Glomerular visceral epithelial cell (primary cell): ENCODE measurements at regions not wholly inside any gene's neighbourhood (a gene's known extent, or its start where the extent isn't known, plus 50 kb on each side); places are given as distances from the start of the nearest gene placed in this dataset.
A peak's percentile ranks its signal among the peaks of the same experiment; 100 is the strongest.

Experiments
- DNase-seq: peaks from one replicate; pipeline ENCODE4 v3.0.0-alpha.2; 2016; ENCODE audit errors: extremely low spot score

DNA sequence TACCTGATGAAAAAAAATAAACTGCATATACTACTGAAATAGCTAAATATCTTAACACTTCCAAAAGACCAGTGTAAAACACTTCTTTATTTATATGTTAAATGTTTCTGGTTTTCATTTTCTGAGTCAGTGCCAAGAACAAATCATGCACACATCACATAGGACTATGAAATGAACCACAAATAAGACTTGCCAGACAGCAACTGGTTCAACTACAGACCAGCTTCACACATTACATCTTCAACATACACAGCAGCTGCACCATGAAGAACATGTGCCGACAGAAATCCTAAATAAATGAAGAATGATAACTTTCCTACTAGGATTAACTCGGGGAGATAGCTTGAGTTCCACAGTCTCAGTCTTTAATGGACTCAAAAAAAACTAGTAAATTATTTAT is 168.3 kb upstream of the STXBP5 start:
- DNase-seq, result no peak

DNA sequence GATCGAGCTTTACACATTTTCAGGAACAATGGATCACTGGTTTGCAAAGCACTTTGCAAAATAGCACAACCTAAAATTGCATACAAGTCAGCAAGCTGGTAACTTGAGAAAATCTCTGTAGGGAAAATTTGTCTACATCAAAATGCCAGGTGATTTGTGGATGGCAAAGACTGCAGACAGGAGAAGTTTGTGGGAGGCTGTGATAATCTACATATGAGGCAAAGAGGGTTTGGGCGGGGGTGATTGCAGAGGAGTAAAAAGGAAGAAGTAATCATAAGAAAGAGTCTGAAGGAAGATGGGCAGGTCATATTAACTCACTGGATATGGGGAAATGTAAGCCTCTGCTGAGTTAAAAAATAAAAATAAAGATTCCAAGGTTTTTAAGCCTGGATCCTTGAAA is 166.3 kb upstream of the STXBP5 start:
- DNase-seq, result no peak

DNA sequence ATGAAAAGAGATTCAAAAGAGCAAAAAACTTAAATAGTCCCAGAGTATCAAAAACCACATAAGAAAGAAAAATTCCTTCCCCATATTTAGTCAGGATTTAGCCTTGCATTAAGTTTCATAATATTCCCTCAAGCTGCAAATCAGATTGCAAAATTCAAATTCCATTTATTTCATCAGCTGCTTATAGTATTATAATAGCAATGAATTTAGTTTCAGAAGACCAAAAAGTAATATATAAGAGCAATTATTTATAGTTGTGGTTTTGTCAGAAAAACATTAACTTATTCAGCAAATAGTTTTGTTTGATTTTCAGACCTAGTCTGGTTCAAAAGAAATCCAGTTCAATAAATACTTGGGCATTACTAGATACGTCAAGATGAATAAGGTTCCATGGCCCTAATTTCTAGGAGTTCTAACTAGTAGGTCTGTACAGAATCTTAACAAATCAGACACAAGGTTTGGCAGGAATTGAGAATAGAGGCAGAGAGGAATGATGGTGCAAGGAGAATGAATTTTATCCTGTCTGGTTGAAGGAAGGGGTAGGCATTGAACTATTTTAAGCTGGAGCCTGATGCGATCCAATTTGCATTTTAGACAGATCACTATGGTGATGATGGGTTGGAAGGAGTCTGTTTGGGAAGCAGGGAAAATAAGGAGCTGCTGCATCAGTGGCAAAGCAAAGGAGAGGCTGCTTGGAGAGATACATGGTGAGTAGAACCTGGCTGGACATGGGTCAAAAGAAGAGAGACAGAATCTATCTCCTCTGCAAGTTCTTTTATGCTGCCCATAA is 163.9 kb upstream of the STXBP5 start:
- DNase-seq, result no peak

DNA sequence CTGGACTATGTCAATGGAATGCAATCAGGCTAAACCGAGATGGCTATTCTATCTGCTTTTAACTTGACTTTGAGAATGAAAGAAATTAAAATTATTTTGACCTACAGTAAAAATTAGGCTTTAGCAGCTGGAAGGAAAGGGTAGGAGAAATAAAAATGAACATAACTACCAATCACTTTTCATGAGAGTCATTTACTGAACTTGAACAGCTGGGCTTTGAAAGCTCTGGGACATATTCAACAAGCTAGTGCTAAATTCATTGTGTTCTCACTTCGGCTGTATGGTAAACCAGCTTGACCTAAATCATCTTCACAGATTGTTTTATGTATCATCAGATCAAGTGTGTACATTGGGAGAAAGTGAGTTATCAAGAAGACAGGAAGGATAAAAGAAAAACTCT is 161.5 kb upstream of the STXBP5 start:
- no peak for DNase-seq

DNA sequence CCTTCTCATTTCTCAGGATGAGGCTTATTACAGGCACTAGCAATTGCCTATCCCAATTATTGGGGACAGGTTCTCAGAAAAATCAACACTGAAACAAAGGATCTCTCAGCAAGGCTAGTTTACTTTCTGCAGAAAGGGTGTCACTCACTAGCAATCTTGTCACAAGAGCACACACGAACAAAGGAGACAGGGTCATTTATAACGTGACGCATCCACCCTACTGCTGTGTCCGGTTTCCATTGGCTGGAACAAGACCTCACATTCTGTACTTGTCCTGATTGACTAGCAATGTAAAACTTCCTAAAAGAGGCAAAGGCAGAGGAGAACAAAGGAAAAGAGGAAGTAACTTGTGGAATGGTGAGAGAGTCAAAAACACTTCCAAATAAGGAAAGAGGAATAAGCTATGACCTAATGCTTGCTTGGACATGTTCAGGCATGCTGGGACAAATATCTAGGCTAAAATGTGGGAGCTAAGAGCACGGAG is 160.2 kb upstream of the STXBP5 start:
- DNase-seq, result peak; percentile 5

DNA sequence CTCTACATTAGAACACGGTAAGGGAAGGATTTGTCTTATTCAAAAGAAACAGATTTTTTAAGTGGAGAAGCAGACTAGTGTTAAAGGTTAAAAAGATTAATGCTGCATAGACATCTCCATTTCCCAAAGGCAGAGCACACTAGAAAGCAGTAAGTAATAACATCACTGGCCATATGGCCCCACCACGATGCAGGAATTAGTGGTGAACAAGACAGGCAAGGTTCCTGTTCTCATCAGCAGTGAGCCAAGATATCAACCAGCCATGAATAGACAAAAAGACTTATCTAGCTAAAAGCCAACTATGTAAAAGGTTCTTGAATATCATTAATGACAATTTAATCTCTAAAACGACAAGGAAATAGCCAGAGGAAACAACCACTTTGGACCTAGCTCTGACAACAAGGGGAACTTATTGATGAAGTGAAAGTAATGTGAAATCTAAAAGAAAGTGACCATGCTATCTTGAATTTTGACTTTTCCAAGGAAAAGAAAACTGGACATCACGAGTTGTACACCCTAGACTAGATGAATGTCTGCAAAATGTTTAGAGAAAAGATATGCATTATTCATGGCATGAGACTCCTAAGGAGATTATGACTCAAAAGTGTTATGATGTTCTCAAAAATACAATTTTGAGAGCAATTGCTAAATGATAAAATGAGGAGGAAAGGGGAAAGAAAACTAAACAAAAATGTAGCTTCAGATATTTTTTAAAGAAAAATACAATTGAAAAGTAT is 157.9 kb upstream of the STXBP5 start:
- DNase-seq, result no peak

DNA sequence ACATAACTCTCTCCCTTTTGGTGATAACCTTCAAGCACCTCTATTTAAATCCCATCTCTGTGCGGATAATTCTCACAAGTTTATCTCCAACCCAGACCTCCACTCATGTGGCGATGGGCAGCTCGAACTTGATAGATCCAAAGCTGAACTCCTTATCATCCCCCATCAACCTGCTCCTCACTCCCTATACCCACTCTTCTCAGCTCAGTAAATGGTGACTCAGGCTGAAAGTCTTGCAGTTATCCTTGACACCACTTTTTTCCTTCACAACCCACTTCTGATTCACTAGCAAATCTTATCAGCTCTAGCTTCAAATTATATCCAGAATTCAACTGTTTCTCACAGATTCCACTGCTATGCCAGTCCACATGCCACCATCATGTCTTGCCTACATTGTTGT is 155.3 kb upstream of the STXBP5 start:
- no peak for DNase-seq

DNA sequence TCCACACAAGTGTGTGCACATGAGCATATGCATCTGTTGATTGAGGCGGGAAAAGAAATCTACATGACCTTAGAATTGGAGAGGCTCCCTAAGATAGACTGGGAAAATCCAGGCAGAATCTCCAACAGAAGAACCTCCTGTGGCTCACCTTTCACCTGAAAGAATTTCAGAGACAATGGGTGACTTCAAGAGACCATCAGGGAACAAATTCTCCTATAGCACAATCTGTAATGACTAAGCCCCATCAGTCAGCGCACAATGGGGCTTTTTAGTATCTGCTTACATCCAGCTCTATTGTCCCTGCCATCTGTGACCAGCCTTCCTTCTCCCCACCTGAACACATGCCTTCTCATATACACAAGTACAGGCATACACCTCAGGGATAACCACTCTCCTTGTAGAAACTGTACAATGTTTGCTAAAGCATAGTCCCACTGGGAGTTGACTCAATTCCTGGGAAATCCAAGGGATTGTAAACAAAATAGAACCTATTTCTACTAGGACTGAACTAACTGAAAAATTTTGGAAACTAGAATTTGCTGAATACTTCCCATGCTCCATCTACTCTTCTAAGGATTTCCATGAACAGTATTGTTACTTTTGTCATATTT is 150.8 kb upstream of the STXBP5 start:
- DNase-seq, result no peak

DNA sequence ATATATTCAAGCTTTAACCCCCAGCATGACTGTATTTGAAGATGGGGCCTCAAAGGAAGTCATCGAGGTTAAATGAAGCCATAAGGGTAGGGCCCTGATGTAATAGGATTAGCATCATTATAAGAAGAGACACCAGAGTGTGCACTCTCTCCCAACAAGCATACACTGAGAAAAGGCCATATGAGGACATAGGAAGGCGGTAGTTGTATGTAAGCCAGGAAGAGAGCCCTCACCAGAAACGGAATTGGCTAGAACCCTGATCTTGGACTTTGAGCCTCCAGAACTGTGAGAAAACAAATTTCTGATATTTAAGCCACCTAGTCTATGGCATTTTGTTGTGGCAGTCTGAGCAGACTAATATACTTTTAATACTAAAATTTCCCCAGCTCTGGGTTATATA is 150.1 kb upstream of the STXBP5 start:
- no peak for DNase-seq

DNA sequence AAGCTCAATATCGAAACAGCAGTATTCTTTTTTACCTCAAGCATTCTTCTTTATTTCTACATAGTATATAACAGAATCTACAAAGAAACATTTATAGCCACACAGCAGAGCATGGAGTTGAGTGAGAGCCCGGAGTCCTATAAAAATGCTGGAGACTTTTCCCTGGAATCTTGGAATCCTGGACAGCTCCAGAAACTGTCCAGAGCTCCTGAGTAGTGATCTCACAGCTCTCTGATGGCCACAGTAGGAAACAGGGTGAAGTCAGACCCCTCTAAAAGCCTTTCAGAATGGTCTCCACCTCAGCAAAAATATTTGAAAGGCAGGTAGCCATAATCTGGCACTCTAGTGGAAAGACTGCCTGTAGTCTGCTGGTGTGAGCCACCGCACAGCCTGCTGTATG is 149.3 kb upstream of the STXBP5 start:
- DNase-seq, result no peak

DNA sequence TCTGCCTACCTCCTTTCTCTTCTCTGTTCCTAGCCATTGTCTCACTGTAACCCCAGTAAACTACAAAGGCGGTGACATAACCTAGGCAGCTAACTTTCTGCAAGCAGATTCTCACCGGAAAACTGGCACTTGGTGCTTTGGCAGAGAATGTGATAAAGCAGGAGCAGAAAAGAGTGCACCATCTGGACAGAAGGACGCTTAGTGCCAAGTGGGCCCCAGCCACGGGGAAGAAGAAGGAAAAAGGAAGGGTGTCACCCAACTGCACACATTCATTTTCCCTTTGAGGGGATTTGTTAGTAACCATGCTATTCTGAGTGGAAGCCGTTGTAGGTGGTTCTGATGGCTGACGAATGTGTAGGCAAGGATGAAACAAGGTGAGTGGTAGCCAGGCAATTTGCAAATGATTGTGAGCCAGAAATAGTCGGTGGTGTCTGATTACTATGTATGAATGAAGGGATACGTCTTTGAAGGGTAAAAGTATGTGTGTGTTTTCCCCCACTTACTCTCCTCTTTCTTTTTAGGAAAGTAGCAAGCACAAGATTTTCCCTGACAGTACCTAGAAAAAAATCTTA is 148.3 kb upstream of the STXBP5 start:
- no peak for DNase-seq

DNA sequence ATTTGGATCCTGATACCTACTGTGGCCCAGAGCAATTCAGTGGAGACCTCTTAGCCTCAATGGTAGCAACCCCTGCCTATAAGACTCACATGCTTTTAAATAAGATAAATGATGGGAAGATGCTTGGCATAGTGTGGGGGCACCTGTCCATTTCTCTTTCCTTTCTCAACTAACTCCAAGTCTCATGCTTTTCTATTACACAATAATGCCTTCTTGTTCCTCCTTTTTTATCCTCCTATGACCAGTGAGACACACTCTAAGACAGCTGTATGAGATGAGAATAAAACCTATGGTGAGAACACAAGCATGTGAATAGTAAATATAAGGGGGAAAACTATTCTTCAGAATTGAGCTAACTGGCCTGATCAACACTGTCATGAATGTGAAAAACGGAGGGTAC is 147.0 kb upstream of the STXBP5 start:
- no peak for DNase-seq

DNA sequence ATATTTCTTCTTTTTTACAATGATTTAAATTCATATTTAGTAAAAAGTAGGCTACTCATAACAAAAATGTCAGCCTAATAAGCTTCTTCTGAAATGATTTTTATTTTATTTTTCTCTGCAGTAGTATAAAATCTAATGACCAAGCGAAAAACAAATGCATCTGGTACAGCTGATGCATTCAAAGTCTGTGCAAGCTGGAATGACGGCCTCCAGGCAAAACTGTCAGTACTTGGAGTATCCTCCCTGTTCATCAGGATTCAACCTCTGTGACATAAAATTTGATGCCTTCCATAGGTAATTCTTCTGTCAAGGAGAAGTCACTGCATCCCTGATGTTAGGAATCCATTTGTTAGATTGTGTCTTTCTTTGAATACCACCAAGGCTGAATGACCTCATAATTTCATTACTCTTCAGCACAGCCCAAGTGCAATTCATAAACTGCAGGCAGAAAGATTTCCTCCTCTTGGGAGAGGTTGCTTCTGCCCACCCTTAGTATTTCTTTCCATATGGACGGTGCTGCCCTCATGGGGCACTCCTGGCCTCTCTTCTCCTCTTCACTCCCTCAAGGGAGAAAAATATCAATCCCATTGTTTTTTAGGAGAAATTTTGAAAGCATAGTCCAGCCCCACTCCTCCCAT is 146.4 kb upstream of the STXBP5 start:
- no peak for DNase-seq

DNA sequence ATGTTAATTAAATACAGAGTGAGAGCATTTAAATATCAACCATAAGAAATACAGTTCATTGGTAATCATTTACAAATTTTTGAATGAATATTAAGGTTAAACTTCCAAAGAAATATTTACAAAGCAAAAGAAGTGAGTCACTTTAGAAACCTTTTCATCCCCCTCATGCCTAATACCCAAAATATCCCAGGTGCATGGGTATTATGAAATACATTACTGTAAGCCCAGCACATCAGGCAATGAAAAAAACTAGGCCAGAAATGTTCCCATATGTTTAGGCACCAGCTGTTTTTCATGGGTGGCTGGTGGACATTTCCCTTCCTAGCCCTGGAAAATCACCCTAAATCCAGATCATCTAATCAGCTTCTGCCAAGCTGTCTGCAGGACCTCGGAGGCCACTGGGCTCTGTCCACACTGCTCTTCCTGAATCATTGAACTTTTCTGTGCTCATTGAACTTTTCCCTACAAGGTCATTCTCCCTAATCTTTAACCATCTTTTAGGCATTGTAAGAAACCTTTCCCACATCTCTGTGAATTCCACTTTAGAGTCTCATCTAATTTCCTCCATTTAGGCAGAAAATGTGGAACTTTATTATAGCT is 145.3 kb upstream of the STXBP5 start:
- no peak for DNase-seq

DNA sequence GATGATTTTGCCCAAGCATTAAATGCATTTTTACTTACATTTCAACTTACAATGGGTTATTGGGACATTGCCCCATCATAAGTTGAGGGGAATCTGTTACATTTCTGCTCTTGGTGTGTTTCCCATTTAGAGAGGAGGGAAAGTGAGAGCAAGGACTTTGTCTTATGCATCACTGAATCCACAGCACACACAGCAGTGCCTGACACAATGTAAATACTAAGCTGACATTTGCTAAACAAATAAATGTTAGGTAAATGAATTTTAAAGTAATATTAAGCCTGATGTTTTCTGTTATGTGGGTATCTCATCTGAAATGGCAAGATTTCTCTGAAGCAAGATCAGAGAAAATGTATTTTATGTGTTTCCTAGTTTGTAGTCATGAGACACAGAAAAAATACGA is 143.6 kb upstream of the STXBP5 start:
- DNase-seq, result no peak

DNA sequence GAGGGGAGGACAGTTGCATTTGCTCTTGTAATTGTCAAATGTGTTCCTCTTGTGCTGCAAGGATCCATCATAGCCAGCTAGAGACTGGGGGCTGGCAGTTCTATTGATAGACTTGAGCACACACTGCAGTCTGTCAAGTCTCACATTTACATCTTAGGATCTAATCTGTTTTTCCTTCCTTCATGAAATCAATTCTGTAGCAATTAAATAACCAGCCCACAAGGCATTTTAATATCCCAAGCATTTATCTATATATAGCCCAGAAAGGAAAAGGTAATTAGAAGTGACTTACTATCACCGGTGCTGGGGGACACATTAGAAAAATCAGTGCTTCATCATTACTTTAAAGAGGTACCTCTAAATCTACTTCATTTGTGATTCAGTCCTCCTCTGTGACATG is 143.0 kb upstream of the STXBP5 start:
- no peak for DNase-seq

DNA sequence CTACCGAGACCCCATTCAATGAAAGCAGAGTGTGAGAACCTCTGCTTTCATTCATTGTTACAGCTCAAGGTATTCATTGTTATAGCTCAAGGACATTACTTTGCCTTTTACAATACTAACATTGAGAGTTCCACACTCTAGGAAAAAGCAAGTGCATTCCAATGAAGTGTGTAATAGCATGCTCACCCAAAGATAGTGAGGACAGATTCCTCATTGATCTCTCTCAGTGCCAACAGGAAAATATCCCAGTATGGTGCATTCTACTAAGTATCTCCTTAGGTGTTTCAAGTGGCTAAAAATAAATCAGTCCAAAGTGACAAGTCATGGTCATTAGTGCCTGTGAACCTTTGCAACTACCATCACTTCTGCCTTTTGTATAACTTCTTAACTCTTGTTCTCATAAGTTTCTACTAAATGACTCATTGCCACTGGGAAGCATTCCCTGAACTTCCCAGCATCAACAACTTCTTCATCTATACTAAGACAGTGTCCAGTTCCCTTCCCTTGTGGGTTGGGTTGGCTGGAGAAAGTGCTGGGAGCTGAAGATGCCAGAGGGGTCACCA is 140.7 kb upstream of the STXBP5 start:
- DNase-seq, result peak; percentile 44

DNA sequence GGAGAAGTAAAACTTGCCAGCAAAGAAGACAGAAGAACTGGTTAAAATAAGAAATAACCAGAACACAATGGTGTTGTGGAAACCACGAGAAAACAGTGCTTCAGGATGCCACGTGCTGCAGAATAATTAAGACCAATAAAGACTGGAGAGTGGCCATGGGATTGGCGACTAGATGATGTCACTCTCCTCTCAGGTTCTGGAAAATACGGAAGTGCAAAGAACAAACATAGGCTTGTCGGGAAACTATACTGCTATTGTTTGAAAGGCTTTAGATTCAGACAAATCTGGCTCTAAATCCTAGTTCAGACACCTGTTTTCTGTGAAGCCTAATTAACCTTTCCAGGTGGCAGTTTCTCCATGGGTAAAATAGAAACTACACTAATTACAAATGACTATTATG is 138.4 kb upstream of the STXBP5 start:
- no peak for DNase-seq

DNA sequence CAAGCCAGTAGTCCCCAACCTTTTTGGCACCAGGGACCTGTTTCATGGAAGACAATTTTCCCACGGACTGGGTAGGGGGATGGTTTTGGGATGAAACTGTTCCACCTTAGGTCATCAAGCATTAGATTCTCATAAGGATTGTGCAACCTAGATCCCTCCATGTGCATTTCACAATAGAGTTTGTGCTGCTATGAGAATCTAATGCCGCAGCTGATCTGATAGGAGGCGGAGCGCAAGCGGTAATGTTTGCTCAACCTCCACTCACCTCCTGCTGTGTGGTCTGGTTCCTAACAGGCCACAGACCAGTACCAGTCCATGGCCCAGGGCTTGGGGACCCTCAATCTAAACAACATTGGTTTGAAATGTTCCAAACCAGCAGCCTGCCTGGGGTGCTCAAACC is 137.0 kb upstream of the STXBP5 start:
- no peak for DNase-seq

DNA sequence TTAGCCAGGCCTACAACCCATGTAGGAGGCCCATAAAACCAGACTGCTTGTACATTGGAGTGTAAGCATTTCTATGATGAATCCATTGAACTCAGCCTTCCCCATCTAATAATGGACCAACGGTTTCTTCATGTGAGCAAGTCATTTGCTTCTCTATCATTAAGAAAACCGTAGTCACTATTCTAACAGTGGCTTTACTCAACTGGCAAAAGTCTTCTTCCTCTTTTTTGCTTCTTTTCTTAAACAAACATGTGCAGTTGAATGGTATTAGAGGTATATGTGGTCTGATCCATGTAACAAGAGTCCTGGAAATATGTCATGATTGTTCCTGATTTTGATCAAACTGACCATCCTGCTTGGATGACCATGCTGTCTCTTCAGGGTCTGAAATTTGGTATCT is 132.4 kb upstream of the STXBP5 start:
- DNase-seq, result no peak

DNA sequence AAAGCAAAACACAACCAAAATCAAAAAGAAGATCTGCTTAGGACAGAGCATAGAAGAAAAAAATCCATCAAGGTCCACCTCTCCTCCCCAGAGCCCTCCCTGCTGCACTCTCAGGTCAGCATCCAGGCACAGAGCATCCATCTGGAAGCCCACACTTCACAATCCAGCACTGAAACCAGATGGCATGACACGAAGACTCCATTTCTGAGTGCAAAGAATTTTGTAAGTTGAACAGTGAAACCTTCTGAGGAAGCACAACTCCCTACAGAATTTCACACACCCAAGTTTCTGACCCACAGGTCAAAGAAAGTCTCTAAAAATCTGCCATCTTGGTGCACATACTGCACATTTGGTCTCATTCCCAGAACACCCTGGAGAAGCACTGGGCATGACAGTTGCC is 128.8 kb upstream of the STXBP5 start:
- DNase-seq, result no peak
